ENCODE measurements at regions not wholly inside any gene's neighbourhood (a gene's known extent, or its start where the extent isn't known, plus 50 kb on each side); places are given as distances from the start of the nearest gene placed in this dataset.

DNA sequence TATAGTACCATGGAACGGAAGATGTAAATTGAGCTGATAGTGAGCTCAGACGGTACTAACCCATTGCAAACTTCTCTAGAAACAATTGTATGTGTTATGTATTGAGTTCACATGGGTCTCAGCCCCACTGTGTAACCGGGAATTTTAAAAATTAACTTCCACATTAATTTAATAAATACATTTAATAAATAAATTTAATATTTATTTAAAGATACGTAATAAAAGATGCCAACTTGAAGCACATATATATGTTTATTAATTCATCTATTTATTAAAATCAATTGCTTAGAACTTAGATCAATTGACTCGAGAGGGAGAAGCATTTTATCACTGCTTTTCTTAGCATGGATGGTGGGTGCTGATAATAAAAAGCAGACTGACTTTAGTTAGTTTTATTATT, 170.1 kb upstream of the NPVF start:
- TF ChIP-seq POLR2A (IDR thresholded peaks at IDR 0.05) = no peak
- TF ChIP-seq, protein P1, sequence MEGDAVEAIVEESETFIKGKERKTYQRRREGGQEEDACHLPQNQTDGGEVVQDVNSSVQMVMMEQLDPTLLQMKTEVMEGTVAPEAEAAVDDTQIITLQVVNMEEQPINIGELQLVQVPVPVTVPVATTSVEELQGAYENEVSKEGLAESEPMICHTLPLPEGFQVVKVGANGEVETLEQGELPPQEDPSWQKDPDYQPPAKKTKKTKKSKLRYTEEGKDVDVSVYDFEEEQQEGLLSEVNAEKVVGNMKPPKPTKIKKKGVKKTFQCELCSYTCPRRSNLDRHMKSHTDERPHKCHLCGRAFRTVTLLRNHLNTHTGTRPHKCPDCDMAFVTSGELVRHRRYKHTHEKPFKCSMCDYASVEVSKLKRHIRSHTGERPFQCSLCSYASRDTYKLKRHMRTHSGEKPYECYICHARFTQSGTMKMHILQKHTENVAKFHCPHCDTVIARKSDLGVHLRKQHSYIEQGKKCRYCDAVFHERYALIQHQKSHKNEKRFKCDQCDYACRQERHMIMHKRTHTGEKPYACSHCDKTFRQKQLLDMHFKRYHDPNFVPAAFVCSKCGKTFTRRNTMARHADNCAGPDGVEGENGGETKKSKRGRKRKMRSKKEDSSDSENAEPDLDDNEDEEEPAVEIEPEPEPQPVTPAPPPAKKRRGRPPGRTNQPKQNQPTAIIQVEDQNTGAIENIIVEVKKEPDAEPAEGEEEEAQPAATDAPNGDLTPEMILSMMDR (IDR thresholded peaks at IDR 0.05) = no peak

Data from adrenal gland (tissue), 5 donors.